ENCODE measurements at regions not wholly inside any gene's neighbourhood (a gene's known extent, or its start where the extent isn't known, plus 50 kb on each side); places are given as distances from the start of the nearest gene placed in this dataset.

GRCh38 chr3:6471744-6472143, 389.2 kb upstream of the GRM7 start:
- in situ Hi-C loops (cut with MboI) (no loop called here), intact Hi-C loops (cut with micrococcal nuclease) (no loop called here)
- POLR2A ChIA-PET, result interaction anchor here (0.6 kb wide), 1 partner anchor 310 kb away, joined by 4 read pairs; no protein-coding TSS in a partner anchor
- DNase-seq (ENCODE audit: extremely low read depth in 1 of 4, low spot score in 3 of 4), result no peak
- Histone ChIP-seq H3K27ac (ENCODE audit: extremely low read depth, low read depth, low read length) (no peak overlapping the region), H3K9ac (ENCODE audit: insufficient read depth in 1 of 2, low read depth in 2 of 2, low read length in 2 of 2) (no peak overlapping the region), H3K27me3 (ENCODE audit: control insufficient read depth in 2 of 2, insufficient read depth in 2 of 2, low read length in 2 of 2) (peaks cover 0 to 12% of the 10 kb centered on the region in 2 experiments; a peak in 3 of 5 replicates), H3K4me2 (ENCODE audit: insufficient read depth, low read length) (no peak overlapping the region), H3K4me1 (replicated peaks in 1 of 2; ENCODE audit: control insufficient read depth in 2 of 2, insufficient read depth in 2 of 2, low read length in 2 of 2) (no peaks in the 10 kb centered on the region), H4K20me1 (replicated peaks; ENCODE audit: control insufficient read depth, insufficient read depth, low read length) (no peaks in the 10 kb centered on the region), H3K79me2 (ENCODE audit: control insufficient read depth, insufficient read depth, low read length) (no peaks in the 10 kb centered on the region), H3K9me3 (replicated peaks; ENCODE audit: control insufficient read depth, insufficient read depth, low read depth, low read length) (no peaks in the 10 kb centered on the region), H3K36me3 (ENCODE audit: control insufficient read depth, insufficient read depth, low read length) (no peaks in the 10 kb centered on the region), H2AFZ (ENCODE audit: low read depth, low read length) (no peak overlapping the region), H3K4me3 (no peak overlapping the region), H3K9me1 (ENCODE audit: control insufficient read depth, insufficient read depth, low read length) (no peaks in the 10 kb centered on the region)
- no peak for FAIRE-seq
- BruUV-seq (replicated peaks), result no TSS peak
- TF ChIP-seq TRIM24 (IDR thresholded peaks at IDR 0.05) (no peak), ZNF696 (CRISPR knock-in tag; conservative IDR thresholded peaks at IDR 0.05) (no peak), FOXJ2 (tag; IDR thresholded peaks at IDR 0.05) (no peak), ZNF311 (CRISPR knock-in tag; IDR thresholded peaks at IDR 0.05) (no peak), PTRF (tag; IDR thresholded peaks at IDR 0.05) (no peak), BRD9 (IDR thresholded peaks at IDR 0.05; ENCODE audit: low read depth, partially characterized antibody) (no peak), ZNF707 (CRISPR knock-in tag; conservative IDR thresholded peaks at IDR 0.05) (no peak), E4F1 (CRISPR knock-in tag; IDR thresholded peaks at IDR 0.05; ENCODE audit: borderline replicate concordance) (no peak), STAG1 (CRISPR knock-in tag; IDR thresholded peaks at IDR 0.05; ENCODE audit: borderline replicate concordance) (no peak)
- CTCF ChIA-PET (ENCODE audit: low intra/inter-chr PET ratio), result no interaction called here
- ATAC-seq, result no peak
- under 1% methylated on average over 8 of the region's 8 CpGs for WGBS (ENCODE audit: insufficient coverage, low coverage, missing lambda C conversion rate)
